ENCODE measurements at regions not wholly inside any gene's neighbourhood (a gene's known extent, or its start where the extent isn't known, plus 50 kb on each side); places are given as distances from the start of the nearest gene placed in this dataset.

GRCh38 chr5:125409861-125410536, 663.6 kb upstream of the ZNF608 start:
- Mint-ChIP-seq H3K27ac (no peak overlapping the region), H3K36me3 (no peaks in the 10 kb centered on the region), H3K9me3 (peaks cover 0 to 10% (median 2%) of the 10 kb centered on the region in 7 donors), H3K4me3 (no peak overlapping the region), H3K4me1 (no peaks in the 10 kb centered on the region), H3K27me3 (no peaks in the 10 kb centered on the region)
- H3K36me3 ChIP-seq (ENCODE audit: control insufficient read depth, insufficient read depth, low read length), result no peaks in the 10 kb centered on the region
- no peaks in the 10 kb centered on the region for H3K27me3 ChIP-seq (ENCODE audit: control insufficient read depth, insufficient read depth, low read length)
- ATAC-seq (ENCODE audit: low read depth in 2 of 2) (no peak), DNase-seq (no peak)
- no peak overlapping the region for H3K4me3 ChIP-seq (ENCODE audit: low read depth, low read length)
- H3K4me1 ChIP-seq (ENCODE audit: control insufficient read depth, insufficient read depth, low read length, poor library complexity, severe bottlenecking), result no peaks in the 10 kb centered on the region
- H3K27ac ChIP-seq (ENCODE audit: insufficient read depth, low read length, poor library complexity, severe bottlenecking), result no peak overlapping the region
- H3K9me3 ChIP-seq (ENCODE audit: control insufficient read depth in 2 of 2, low read length in 2 of 2), result peaks cover 0 to 2% of the 10 kb centered on the region in 2 experiments

GRCh38 chr5:125410537-125411070, 664.2 kb upstream of the ZNF608 start:
- no peaks in the 10 kb centered on the region for H3K27me3 Mint-ChIP-seq
- H3K9me3 Mint-ChIP-seq, result peaks cover 0 to 10% (median 2%) of the 10 kb centered on the region in 7 donors

GRCh38 chr5:125411071-125411743, 664.8 kb upstream of the ZNF608 start:
- Histone ChIP-seq H3K9me3 (ENCODE audit: control insufficient read depth in 2 of 2, low read length in 2 of 2) (peaks cover 0 to 2% of the 10 kb centered on the region in 2 experiments), H3K27me3 (ENCODE audit: control insufficient read depth, insufficient read depth, low read length) (no peaks in the 10 kb centered on the region), H3K27ac (ENCODE audit: insufficient read depth, low read length, poor library complexity, severe bottlenecking) (no peak overlapping the region), H3K4me3 (ENCODE audit: low read depth, low read length) (no peak overlapping the region), H3K4me1 (ENCODE audit: control insufficient read depth, insufficient read depth, low read length, poor library complexity, severe bottlenecking) (no peaks in the 10 kb centered on the region), H3K36me3 (ENCODE audit: control insufficient read depth, insufficient read depth, low read length) (no peaks in the 10 kb centered on the region)
- DNase-seq, result no peak
- Mint-ChIP-seq H3K4me1 (no peaks in the 10 kb centered on the region), H3K27me3 (no peaks in the 10 kb centered on the region), H3K27ac (no peak overlapping the region), H3K9me3 (peaks cover 0 to 10% (median 2%) of the 10 kb centered on the region in 7 donors), H3K36me3 (no peaks in the 10 kb centered on the region), H3K4me3 (no peak overlapping the region)
- no peak for ATAC-seq (ENCODE audit: low read depth in 2 of 2)

More at GRCh38 chr5:125410537-125411070, 664.2 kb upstream of the ZNF608 start:
- Mint-ChIP-seq H3K27ac (no peak overlapping the region), H3K4me3 (no peak overlapping the region), H3K4me1 (no peaks in the 10 kb centered on the region), H3K36me3 (no peaks in the 10 kb centered on the region)
- Histone ChIP-seq H3K9me3 (ENCODE audit: control insufficient read depth in 2 of 2, low read length in 2 of 2) (peaks cover 0 to 2% of the 10 kb centered on the region in 2 experiments), H3K4me1 (ENCODE audit: control insufficient read depth, insufficient read depth, low read length, poor library complexity, severe bottlenecking) (no peaks in the 10 kb centered on the region), H3K27me3 (ENCODE audit: control insufficient read depth, insufficient read depth, low read length) (no peaks in the 10 kb centered on the region), H3K4me3 (ENCODE audit: low read depth, low read length) (no peak overlapping the region), H3K36me3 (ENCODE audit: control insufficient read depth, insufficient read depth, low read length) (no peaks in the 10 kb centered on the region), H3K27ac (ENCODE audit: insufficient read depth, low read length, poor library complexity, severe bottlenecking) (no peak overlapping the region)
- DNase-seq, result no peak
- no peak for ATAC-seq (ENCODE audit: low read depth in 2 of 2)

GRCh38 chr5:125411744-125412560, 665.5 kb upstream of the ZNF608 start:
- no peaks in the 10 kb centered on the region for H3K36me3 Mint-ChIP-seq
- Histone ChIP-seq H3K9me3 (ENCODE audit: control insufficient read depth in 2 of 2, low read length in 2 of 2) (peaks cover 0 to under 1% of the 10 kb centered on the region in 2 experiments), H3K4me1 (ENCODE audit: control insufficient read depth, insufficient read depth, low read length, poor library complexity, severe bottlenecking) (no peaks in the 10 kb centered on the region), H3K4me3 (ENCODE audit: low read depth, low read length) (no peak overlapping the region), H3K27me3 (ENCODE audit: control insufficient read depth, insufficient read depth, low read length) (no peaks in the 10 kb centered on the region), H3K36me3 (ENCODE audit: control insufficient read depth, insufficient read depth, low read length) (no peaks in the 10 kb centered on the region), H3K27ac (ENCODE audit: insufficient read depth, low read length, poor library complexity, severe bottlenecking) (no peak overlapping the region)
- H3K27me3 Mint-ChIP-seq, result no peaks in the 10 kb centered on the region
- no peaks in the 10 kb centered on the region for H3K4me1 Mint-ChIP-seq
- peaks cover 0 to 6% (median 0%) of the 10 kb centered on the region in 7 donors for H3K9me3 Mint-ChIP-seq
- no peak overlapping the region for H3K27ac Mint-ChIP-seq
- DNase-seq (no peak), ATAC-seq (ENCODE audit: low read depth in 2 of 2) (no peak)
- no peak overlapping the region for H3K4me3 Mint-ChIP-seq

- Mint-ChIP-seq H3K36me3 (no peaks in the 10 kb centered on the region), H3K27ac (no peak overlapping the region), H3K27me3 (no peaks in the 10 kb centered on the region), H3K9me3 (peaks cover 0 to 5% (median 0%) of the 10 kb centered on the region in 7 donors), H3K4me1 (no peaks in the 10 kb centered on the region), H3K4me3 (no peak overlapping the region)
- H3K4me1 ChIP-seq (ENCODE audit: control insufficient read depth, insufficient read depth, low read length, poor library complexity, severe bottlenecking), result no peaks in the 10 kb centered on the region
- DNase-seq (no peak), ATAC-seq (ENCODE audit: low read depth in 2 of 2) (no peak)
- H3K27me3 ChIP-seq (ENCODE audit: control insufficient read depth, insufficient read depth, low read length), result no peaks in the 10 kb centered on the region
- no peaks in the 10 kb centered on the region for H3K9me3 ChIP-seq (ENCODE audit: control insufficient read depth in 2 of 2, low read length in 2 of 2)
- H3K27ac ChIP-seq (ENCODE audit: insufficient read depth, low read length, poor library complexity, severe bottlenecking), result no peak overlapping the region
- no peaks in the 10 kb centered on the region for H3K36me3 ChIP-seq (ENCODE audit: control insufficient read depth, insufficient read depth, low read length)
- H3K4me3 ChIP-seq (ENCODE audit: low read depth, low read length), result no peak overlapping the region
These were observed 666.4 kb upstream of the ZNF608 start for GRCh38 chr5:125412561-125413495.

GRCh38 chr5:125413496-125414274, 667.2 kb upstream of the ZNF608 start:
- no peaks in the 10 kb centered on the region for H3K27me3 ChIP-seq (ENCODE audit: control insufficient read depth, insufficient read depth, low read length)
- H3K4me1 ChIP-seq (ENCODE audit: control insufficient read depth, insufficient read depth, low read length, poor library complexity, severe bottlenecking), result no peaks in the 10 kb centered on the region
- H3K36me3 ChIP-seq (ENCODE audit: control insufficient read depth, insufficient read depth, low read length), result no peaks in the 10 kb centered on the region
- DNase-seq, result no peak
- H3K27ac Mint-ChIP-seq, result no peak overlapping the region
- H3K4me3 ChIP-seq (ENCODE audit: low read depth, low read length), result no peak overlapping the region
- H3K4me3 Mint-ChIP-seq, result no peak overlapping the region
- H3K36me3 Mint-ChIP-seq, result no peaks in the 10 kb centered on the region
- no peak overlapping the region for H3K27ac ChIP-seq (ENCODE audit: insufficient read depth, low read length, poor library complexity, severe bottlenecking)
- peaks cover 0 to 5% (median 2%) of the 10 kb centered on the region in 7 donors for H3K9me3 Mint-ChIP-seq
- ATAC-seq (ENCODE audit: low read depth in 2 of 2), result no peak
- H3K4me1 Mint-ChIP-seq, result no peaks in the 10 kb centered on the region
- H3K27me3 Mint-ChIP-seq, result no peaks in the 10 kb centered on the region
- no peaks in the 10 kb centered on the region for H3K9me3 ChIP-seq (ENCODE audit: control insufficient read depth in 2 of 2, low read length in 2 of 2)
